H1 (cell line): ENCODE measurements at regions not wholly inside any gene's neighbourhood (a gene's known extent, or its start where the extent isn't known, plus 50 kb on each side); places are given as distances from the start of the nearest gene placed in this dataset.
"Not testable (repeated sequence)": the region's sequence is repeated elsewhere in the genome, so short reads cannot be mapped to it uniquely, and the experiment has no call there.

Experiments used
- CTCF ChIA-PET: fragments of 300-600 bp; sonication (Branson Sonifier 250); formaldehyde crosslinking; loops from one replicate; lab custom pipeline; 2021; ENCODE audit not compliant: partially characterized antibody; lab: Charles Lee
- POLR2A ChIA-PET: fragments of 300-600 bp; sonication (Branson Sonifier 250); formaldehyde crosslinking; loops from one replicate; lab custom pipeline; 2021; ENCODE audit warnings: inconsistent platforms; ENCODE audit not compliant: partially characterized antibody; lab: Charles Lee
- DNase-seq, 2 experiments: peaks; one replicate each; pipeline versions ENCODE4 v3.0.0 to v3.0.0-alpha.2; 2010 to 2022; ENCODE audit warnings: low spot score in 2 of 2, low read depth in 1 of 2, mixed read lengths in 1 of 2
- FAIRE-seq: peaks from 2 replicates; lab custom pipeline; 2011; peaks lifted over from hg19 to GRCh38; lab: Jason Lieb, UNC
- H2AFZ ChIP-seq: 2 replicates; pipeline ENCODE4 v1.8.1; 2012; ENCODE audit warnings: low read length, inconsistent platforms
- H2AK5ac ChIP-seq: 2 replicates; pipeline ENCODE4 v1.6.1; 2013; ENCODE audit warnings: low read depth, low read length
- H2BK120ac ChIP-seq: replicated peaks from 2 replicates; pipeline ENCODE3; 2013; ENCODE audit warnings: low read depth, low read length, inconsistent platforms
- H2BK12ac ChIP-seq: 2 replicates; pipeline ENCODE4 v1.6.1; 2013; ENCODE audit warnings: low read depth, low read length
- H2BK15ac ChIP-seq: 2 replicates; pipeline ENCODE4 v1.6.1; 2013; ENCODE audit warnings: low read length
- H2BK20ac ChIP-seq: 2 replicates; pipeline ENCODE4 v1.6.1; 2013; ENCODE audit warnings: low read length
- H2BK5ac ChIP-seq: 2 replicates; pipeline ENCODE4 v1.6.1; 2013; ENCODE audit warnings: low read depth, low read length
- H3K14ac ChIP-seq: 2 replicates; pipeline ENCODE4 v1.6.1; 2013; ENCODE audit warnings: inconsistent platforms; ENCODE audit not compliant: insufficient read length
- H3K18ac ChIP-seq: 2 replicates; pipeline ENCODE4 v1.6.1; 2013; ENCODE audit warnings: low read length; ENCODE audit errors: extremely low read depth
- H3K23ac ChIP-seq: 2 replicates; pipeline ENCODE4 v1.6.1; 2013; ENCODE audit warnings: inconsistent platforms; ENCODE audit not compliant: insufficient read length
- H3K23me2 ChIP-seq: 2 replicates; pipeline ENCODE4 v1.6.1; 2013; ENCODE audit warnings: low read depth, low read length
- H3K27ac ChIP-seq: 2 replicates; pipeline ENCODE4 v1.6.1; 2011; ENCODE audit warnings: low read depth, low read length, inconsistent platforms
- H3K27me3 ChIP-seq, 4 experiments: replicated peaks in 1 of 4; 1 replicate in 1 of 4; 2 replicates in 3 of 4; pipeline versions ENCODE4 v1.6.1 to v1.8.1; 2011 to 2013; ENCODE audit warnings: low read length in 3 of 4, mild to moderate bottlenecking in 3 of 4, inconsistent platforms in 2 of 4, mixed read lengths in 2 of 4, moderate library complexity in 1 of 4; ENCODE audit not compliant: control insufficient read depth in 3 of 4, insufficient read depth in 3 of 4; ENCODE audit errors: extremely low read depth in 1 of 4
- H3K36me3 ChIP-seq, 4 experiments: 2 replicates each; pipeline versions ENCODE4 v1.6.1 to v1.8.1; 2011 to 2013; ENCODE audit warnings: mild to moderate bottlenecking in 4 of 4, low read length in 3 of 4, moderate library complexity in 2 of 4, control low read depth in 1 of 4, inconsistent platforms in 1 of 4; ENCODE audit not compliant: insufficient read depth in 4 of 4, control insufficient read depth in 2 of 4
- H3K4ac ChIP-seq: replicated peaks from 2 replicates; pipeline ENCODE3; 2013; ENCODE audit warnings: low read length, low read depth, mixed read lengths, inconsistent platforms; ENCODE audit not compliant: insufficient read length
- H3K4me1 ChIP-seq, 4 experiments: replicated peaks in 1 of 4; 1 replicate in 1 of 4; 2 replicates in 3 of 4; pipeline versions ENCODE4 v1.6.1 to v1.8.1; 2011 to 2013; ENCODE audit warnings: low read length in 3 of 4, inconsistent platforms in 2 of 4, mixed read lengths in 1 of 4; ENCODE audit not compliant: insufficient read depth in 4 of 4, control insufficient read depth in 3 of 4
- H3K4me2 ChIP-seq, 2 experiments: 2 replicates each; pipeline versions ENCODE4 v1.6.1 to v1.8.1; 2011 to 2013; ENCODE audit warnings: low read depth in 2 of 2, low read length in 2 of 2, control low read depth in 1 of 2, inconsistent platforms in 1 of 2, mild to moderate bottlenecking in 1 of 2; ENCODE audit not compliant: insufficient read depth in 1 of 2
- H3K4me3 ChIP-seq, 4 experiments: fragments of 200-600, 300-600 bp in 1 of 4; sonication (generic), shearing (Covaris generic), sonication (Bioruptor Twin) in 1 of 4; 2 replicates each; pipeline versions ENCODE4 v1.5.1 to v1.8.1; 2011 to 2016; ENCODE audit warnings: low read length in 4 of 4, low read depth in 3 of 4, control low read depth in 2 of 4, inconsistent platforms in 2 of 4, mild to moderate bottlenecking in 2 of 4, mixed read lengths in 1 of 4, moderate library complexity in 1 of 4; ENCODE audit not compliant: insufficient read depth in 2 of 4; ENCODE audit errors: extremely low read depth in 1 of 4
- H3K56ac ChIP-seq: replicated peaks from 2 replicates; pipeline ENCODE3; 2013; ENCODE audit warnings: low read depth, mild to moderate bottlenecking, mixed read lengths, low read length, inconsistent platforms; ENCODE audit not compliant: insufficient read length
- H3K79me1 ChIP-seq: 2 replicates; pipeline ENCODE4 v1.6.1; 2013; ENCODE audit warnings: low read depth, low read length, control low read depth
- H3K79me2 ChIP-seq, 2 experiments: 2 replicates each; pipeline versions ENCODE4 v1.6.1 to v1.8.1; 2012 to 2013; ENCODE audit warnings: low read length in 2 of 2, mild to moderate bottlenecking in 2 of 2, inconsistent platforms in 1 of 2; ENCODE audit not compliant: insufficient read depth in 2 of 2, control insufficient read depth in 1 of 2
- H3K9ac ChIP-seq, 4 experiments: replicated peaks in 1 of 4; 1 replicate in 1 of 4; 2 replicates in 3 of 4; pipeline versions ENCODE4 v1.6.1 to v1.8.1; 2011 to 2013; ENCODE audit warnings: low read depth in 3 of 4, low read length in 3 of 4, control low read depth in 2 of 4, mild to moderate bottlenecking in 2 of 4, moderate library complexity in 2 of 4, inconsistent platforms in 1 of 4; ENCODE audit errors: extremely low read depth in 1 of 4
- H3K9me3 ChIP-seq, 2 experiments: 2 replicates each; pipeline versions ENCODE4 v1.6.1 to v1.8.1; 2012 to 2013; ENCODE audit warnings: mild to moderate bottlenecking in 2 of 2, moderate library complexity in 2 of 2, control low read depth in 1 of 2, inconsistent platforms in 1 of 2, low read depth in 1 of 2, low read length in 1 of 2, mixed read lengths in 1 of 2; ENCODE audit not compliant: insufficient read depth in 2 of 2
- H4K20me1 ChIP-seq, 2 experiments: replicated peaks in 1 of 2; 2 replicates each; pipeline versions ENCODE3 to v1.8.1; 2011 to 2013; ENCODE audit warnings: inconsistent platforms in 2 of 2, low read length in 2 of 2, mild to moderate bottlenecking in 1 of 2; ENCODE audit not compliant: insufficient read depth in 2 of 2, control insufficient read depth in 1 of 2
- H4K5ac ChIP-seq: 2 replicates; pipeline ENCODE4 v1.6.1; 2013; ENCODE audit warnings: low read length, low read depth, mixed read lengths, inconsistent platforms; ENCODE audit not compliant: insufficient read length
- H4K8ac ChIP-seq: 2 replicates; pipeline ENCODE4 v1.8.0; 2013; ENCODE audit warnings: mild to moderate bottlenecking, moderate library complexity, low read length, inconsistent platforms; ENCODE audit not compliant: insufficient read depth; ENCODE audit errors: extremely low read depth
- H4K91ac ChIP-seq: replicated peaks from 2 replicates; pipeline ENCODE3; 2013; ENCODE audit warnings: low read length, mixed read lengths, inconsistent platforms; ENCODE audit not compliant: insufficient read length
- WGBS, 2 experiments: shearing (Covaris generic) in 1 of 2; methylation state at CpG; one replicate each; pipeline versions ENCODE4 v1.1.6 to v1.1.7; 2013 to 2015; ENCODE audit warnings: low lambda C conversion rate in 2 of 2, mixed read lengths in 2 of 2, inconsistent platforms in 1 of 2, low coverage in 1 of 2, missing lambda C conversion rate in 1 of 2; ENCODE audit not compliant: insufficient replicate concordance in 2 of 2, insufficient coverage in 1 of 2, insufficient read length in 1 of 2; ENCODE audit errors: extremely low coverage in 1 of 2, missing lambda C conversion rate in 1 of 2; 5-methylcytosine and 5-hydroxymethylcytosine counted together

DNA sequence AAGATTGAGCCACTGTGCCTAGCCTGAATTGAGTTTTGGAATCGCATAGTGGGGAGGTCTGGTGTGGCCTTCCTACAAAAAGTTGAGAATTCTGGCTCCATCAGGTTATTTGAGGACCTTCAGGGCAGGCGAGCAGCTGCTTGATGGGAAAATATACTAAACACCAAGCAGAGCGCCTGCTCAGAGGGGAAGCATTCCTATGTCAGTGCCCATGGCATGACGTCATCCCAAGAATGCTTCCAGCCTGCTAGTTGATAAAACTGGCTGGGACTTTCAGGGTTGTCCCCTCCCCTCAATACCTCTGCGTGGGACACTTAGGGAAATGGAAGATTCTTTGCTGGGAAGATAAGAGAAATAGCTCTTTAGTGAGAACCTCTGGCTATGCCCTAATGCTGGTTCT, 174.9 kb upstream of the NBPF12 start:
- H2BK12ac ChIP-seq, H3K4me3 ChIP-seq, H3K4me1 ChIP-seq, H2AK5ac ChIP-seq, DNase-seq, H2AFZ ChIP-seq, H3K14ac ChIP-seq, H3K4me2 ChIP-seq, H4K20me1 ChIP-seq, H3K23me2 ChIP-seq, H3K56ac ChIP-seq, H3K9me3 ChIP-seq, H3K23ac ChIP-seq, H4K91ac ChIP-seq, H3K79me2 ChIP-seq, H3K27me3 ChIP-seq, H2BK20ac ChIP-seq, H3K27ac ChIP-seq, H2BK5ac ChIP-seq, H3K79me1 ChIP-seq, H4K8ac ChIP-seq, FAIRE-seq, H4K5ac ChIP-seq, POLR2A ChIA-PET, H3K9ac ChIP-seq, CTCF ChIA-PET, H3K18ac ChIP-seq, H2BK120ac ChIP-seq, H3K36me3 ChIP-seq, H3K4ac ChIP-seq, H2BK15ac ChIP-seq: not testable (repeated sequence)
- WGBS, 2 experiments = no CpG with 5 or more reads among the region's 5 CpGs

DNA sequence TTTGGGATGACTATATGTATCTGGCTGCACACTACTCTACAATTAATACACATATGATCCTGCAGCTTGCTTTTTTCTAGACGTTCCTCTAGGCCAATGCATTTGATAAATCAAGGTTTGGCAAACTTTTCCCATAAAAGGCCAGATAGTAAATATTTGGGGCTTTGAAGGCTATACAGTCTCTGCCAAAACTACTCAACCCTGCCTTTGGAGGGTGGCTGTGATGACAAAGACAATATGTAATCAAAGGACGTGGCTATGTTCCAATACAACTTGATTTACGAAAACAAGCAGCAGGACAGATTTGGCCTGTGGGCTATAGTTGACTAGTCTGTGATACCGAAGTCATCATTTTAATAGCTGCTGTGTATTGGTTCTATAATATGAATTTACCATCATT, 181.3 kb upstream of the NBPF12 start:
- H3K79me1 ChIP-seq, H3K36me3 ChIP-seq, H3K4me3 ChIP-seq, H3K9ac ChIP-seq, H3K4ac ChIP-seq, H2BK20ac ChIP-seq, H3K4me1 ChIP-seq, H3K23me2 ChIP-seq, H2BK15ac ChIP-seq, H3K27me3 ChIP-seq, H4K91ac ChIP-seq, H3K56ac ChIP-seq, H2AK5ac ChIP-seq, H4K8ac ChIP-seq, FAIRE-seq, H3K9me3 ChIP-seq, H3K27ac ChIP-seq, H2BK120ac ChIP-seq, H4K5ac ChIP-seq, DNase-seq, CTCF ChIA-PET, H3K14ac ChIP-seq, H2BK5ac ChIP-seq, H3K23ac ChIP-seq, H3K18ac ChIP-seq, H4K20me1 ChIP-seq, POLR2A ChIA-PET, H2AFZ ChIP-seq, H3K4me2 ChIP-seq, H2BK12ac ChIP-seq, H3K79me2 ChIP-seq: not testable (repeated sequence)
- WGBS, 2 experiments = 89% methylated on average over 2 of the region's 4 CpGs; no CpG with 5 or more reads in 1 of the 2 experiments
